ENCODE measurements at regions not wholly inside any gene's neighbourhood (a gene's known extent, or its start where the extent isn't known, plus 50 kb on each side); places are given as distances from the start of the nearest gene placed in this dataset.

GRCh38 chr10:47107007-47107747 lies 192.8 kb upstream of the GDF10 start:
- no peak for DNase-seq

DNA sequence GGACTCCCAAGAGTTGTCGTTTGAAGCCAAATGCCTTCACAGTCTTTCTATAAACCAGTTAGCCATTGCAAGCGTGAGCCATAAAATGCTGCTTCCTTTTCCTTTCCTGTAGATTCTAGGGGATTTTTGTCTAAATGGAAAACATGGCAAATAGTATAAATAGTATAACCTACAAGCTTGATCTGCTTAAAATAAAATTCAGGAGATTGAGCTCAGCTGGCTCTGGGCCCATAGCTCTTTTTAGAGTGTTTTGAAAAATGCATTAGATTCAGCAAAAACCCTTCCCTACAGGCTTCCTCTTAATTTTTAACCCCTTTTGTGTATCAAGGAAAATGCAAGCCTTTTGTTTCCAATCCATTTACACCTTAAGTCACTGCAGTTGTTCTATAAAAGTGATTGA lies 190.1 kb upstream of the GDF10 start:
- DNase-seq, result no peak

- DNase-seq, result no peak
Measured at GRCh38 chr10:47111329-47111862, 188.6 kb upstream of the GDF10 start.

- DNase-seq, result no peak
Measured at GRCh38 chr10:47112612-47113011, 187.4 kb upstream of the GDF10 start.

DNA sequence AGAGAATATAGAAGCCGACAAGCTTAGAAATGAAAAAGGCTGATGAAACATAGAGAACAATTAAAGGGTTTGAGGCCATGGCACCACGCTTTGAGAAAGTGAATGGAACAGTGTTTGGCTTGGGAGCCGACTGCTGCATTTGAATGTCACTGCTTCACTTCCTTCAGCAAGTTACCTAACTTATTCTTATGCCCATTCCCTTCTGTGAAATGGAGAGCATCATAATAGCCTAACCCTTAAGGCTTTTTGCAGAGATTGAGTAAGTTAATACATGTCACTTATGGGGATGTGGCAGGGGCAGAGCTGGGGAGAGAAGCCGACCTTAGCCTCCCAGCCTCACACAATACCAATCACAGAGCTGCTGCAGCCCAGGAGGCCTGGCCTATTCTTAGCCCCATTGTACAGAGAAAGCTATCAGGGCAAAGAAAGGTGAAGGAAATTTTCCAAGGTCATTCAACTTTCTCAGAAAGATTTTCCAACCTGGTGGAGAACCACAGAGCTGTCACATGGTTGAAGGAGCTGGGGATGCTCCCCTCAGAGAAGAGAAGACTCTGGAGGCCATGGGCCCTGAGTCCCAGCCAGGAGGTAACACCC lies 186.0 kb upstream of the GDF10 start:
- no peak for DNase-seq

- DNase-seq, result no peak
Measured at GRCh38 chr10:47114680-47115186, 185.3 kb upstream of the GDF10 start.

- DNase-seq, result no peak
Measured at GRCh38 chr10:47115322-47115721, 184.7 kb upstream of the GDF10 start.

DNA sequence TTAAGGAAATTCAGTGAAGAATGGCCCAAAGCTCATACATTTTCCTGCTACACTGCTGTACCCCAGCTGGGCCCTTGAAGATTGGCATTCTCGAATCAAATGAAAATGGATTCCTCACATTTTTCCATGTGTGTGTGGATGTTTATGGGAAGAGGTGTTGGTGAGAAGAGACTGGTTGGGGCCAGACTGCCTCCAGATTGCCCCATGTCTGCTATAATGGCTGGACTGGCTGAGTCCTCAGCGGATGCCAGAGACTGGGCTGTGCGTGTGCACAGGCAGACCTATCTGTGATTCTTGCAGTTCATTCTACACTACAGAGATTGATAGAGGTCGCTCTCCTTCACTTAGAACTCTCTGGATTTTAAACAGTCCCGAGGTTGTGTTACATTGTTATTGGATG lies 183.6 kb upstream of the GDF10 start:
- no peak for DNase-seq

GRCh38 chr10:47118326-47118725 lies 181.7 kb upstream of the GDF10 start:
- DNase-seq, result no peak

- DNase-seq, result no peak
Measured at GRCh38 chr10:47121336-47121735, 178.7 kb upstream of the GDF10 start.

- DNase-seq, result no peak
Measured at GRCh38 chr10:47123716-47124288, 176.2 kb upstream of the GDF10 start.

DNA sequence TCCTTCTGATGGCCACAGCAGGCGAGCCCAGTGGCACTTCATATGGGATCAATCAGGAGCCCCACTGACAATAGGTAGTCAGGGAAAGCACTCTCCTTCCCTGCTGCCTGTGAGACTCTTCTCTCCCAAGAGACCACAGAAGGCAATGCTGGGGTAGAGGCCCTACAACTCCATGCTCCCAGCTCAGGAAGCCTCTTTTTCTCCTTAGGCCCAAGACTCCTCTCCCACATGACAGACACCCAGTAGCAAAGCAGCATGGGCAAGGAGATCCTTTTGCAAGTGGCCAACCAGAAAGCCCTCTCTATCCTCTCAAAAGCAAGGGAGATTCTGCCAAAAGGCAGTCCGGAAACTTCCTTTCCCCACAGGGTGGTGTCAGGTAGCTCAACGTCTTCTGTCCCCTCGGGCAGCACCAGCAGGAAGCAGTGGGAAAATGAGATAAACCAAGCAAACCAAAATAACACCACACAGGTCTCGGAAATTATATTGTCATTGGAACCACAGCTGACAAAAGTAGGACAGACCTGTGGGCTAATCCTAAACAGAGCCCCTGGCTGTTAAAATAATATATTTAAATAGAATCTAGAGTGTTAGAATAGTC lies 172.7 kb upstream of the GDF10 start:
- DNase-seq, result no peak

- DNase-seq, result no peak
Measured at GRCh38 chr10:47130491-47130890, 169.5 kb upstream of the GDF10 start.

DNA sequence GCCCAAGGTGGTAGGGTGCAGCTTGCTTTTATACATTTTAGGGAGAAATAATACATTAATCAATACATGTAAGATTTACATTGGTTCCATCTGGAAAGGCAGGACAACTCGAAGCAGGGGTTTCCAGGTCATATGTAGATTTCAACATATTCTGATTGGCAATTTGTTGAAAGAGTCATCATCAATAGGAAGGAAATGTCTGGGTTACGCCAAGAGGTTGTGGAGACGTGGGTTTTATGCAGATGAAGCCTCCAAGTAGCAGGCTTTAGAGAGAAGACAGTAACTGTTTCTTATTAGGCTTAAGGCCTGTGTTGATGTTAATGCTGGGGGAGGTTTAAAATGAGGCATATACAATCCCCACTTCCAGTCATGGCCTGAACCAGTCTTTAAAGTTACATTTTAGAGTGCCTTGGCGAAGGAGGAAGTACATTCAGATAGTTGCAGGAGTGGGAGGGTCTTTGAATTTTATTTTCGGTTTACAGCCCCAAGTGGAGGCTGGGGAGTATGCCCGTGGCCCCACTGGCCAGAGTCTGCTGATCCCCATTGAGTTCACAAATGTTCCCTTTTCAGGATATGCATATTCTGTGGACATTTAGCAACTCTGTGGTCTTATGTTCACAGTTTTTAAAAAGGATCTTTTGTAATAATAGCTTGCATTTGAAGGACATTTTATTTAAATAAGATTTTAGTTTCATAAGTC lies 166.0 kb upstream of the GDF10 start:
- DNase-seq, result no peak

DNA sequence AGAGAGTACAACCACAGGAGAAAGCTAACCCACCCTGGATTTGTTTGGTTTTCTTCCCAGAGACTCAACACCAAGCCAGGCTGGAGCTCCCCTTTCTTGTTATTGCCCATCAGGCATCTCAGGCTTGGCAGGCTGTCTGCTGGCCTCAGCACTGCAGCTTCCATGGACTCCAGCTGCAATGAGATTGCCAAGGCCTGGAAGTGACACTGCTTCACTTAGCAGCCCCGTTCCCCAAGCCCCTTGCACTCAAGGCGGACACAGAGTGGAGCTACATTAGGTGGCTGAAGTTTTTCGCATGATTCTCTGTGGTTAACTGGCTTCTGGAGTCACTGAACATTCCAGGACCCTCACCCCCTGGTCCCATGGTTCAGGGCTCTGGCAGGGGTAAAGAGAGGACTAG lies 163.1 kb upstream of the GDF10 start:
- DNase-seq, result no peak

DNA sequence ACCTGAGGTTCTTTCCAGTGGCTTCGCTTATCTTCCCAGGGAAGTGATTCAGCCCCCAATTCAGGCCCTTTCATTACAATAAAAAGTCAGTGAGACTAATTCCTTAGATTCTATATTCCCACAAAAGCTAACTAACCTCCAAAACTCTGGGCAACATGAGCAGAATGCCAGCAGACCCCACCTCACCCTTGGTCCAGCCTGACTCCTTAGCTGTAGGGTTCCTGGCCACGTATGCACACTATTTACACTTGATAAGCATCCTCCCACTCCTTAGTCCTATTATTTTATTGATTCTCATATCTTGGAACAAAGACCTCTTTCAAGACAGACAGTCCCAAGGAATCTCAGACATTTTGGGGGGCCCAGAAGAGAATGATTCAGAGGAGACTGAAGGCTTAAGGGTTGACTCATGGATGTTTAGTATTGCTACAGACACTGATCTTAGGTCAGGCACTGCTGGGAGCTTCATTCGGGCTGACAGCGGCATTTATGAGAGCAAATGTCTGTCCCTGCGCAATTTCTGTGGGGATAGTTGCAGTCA lies 162.6 kb upstream of the GDF10 start:
- DNase-seq, result no peak

GRCh38 chr10:47139121-47139520 lies 160.9 kb upstream of the GDF10 start:
- no peak for DNase-seq

GRCh38 chr10:47140761-47141348 lies 159.1 kb upstream of the GDF10 start:
- DNase-seq, result no peak

GRCh38 chr10:47141349-47141748 lies 158.6 kb upstream of the GDF10 start:
- no peak for DNase-seq

DNA sequence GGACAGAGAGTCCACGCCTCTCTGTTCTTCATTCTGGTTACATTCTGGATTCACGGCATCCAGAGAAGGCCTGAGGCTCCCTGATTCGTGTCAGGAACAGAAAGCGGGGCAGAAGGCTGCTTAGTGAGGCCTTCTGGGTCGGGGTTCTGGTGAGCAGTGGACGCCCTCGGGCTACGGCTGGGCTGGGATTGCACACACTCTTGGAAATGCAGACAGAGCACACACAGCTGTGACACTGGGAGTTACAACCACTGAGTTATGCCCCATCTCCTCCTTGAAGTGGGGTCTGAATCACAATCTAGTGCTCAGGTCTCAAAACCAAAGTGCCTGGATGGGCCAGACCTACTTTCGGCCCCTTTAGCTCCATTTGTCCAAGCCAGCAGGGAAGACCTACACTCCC lies 156.9 kb upstream of the GDF10 start:
- DNase-seq, result no peak

DNA sequence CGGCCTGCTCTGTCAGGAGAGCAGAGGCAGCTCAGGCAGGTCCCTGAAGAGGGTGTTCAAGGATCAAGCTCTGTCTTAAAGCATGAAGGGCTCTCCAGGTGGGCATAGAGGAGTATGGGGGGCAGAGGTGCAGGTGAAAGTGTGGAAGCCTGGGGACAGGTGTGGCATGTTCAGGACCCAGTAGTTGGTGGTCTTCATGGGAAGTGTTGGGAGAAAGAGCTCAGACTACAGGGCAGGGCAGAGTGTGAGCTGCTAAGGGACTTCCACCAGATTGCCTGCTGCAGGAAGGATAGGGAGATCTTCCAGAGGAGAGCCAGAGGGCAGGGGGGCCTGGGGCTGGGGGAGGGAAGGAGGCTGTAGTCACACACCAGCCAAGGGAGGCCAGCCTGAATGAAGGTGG lies 156.5 kb upstream of the GDF10 start:
- DNase-seq, result no peak

DNA sequence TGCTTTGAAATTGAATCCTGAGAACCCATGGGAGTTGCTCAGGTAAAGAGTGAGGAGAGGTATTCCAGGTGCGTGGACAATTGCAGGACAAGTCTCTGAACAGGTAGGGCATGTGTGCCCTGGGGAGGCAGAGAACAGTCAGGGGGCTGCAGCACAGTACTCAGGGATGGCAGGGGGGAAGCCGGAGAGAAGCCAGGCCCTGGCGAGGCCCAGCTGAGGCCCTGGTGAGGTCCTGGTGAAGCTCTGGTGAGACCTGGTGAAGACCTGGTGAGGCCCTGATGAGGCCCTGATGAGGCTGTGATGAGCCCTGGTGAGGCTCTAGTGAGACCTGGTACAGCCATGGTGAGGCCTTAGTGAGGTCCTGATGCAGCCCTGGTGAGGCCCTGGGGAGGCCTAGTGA lies 155.5 kb upstream of the GDF10 start:
- DNase-seq, result no peak
